ENCODE measurements at regions not wholly inside any gene's neighbourhood (a gene's known extent, or its start where the extent isn't known, plus 50 kb on each side); places are given as distances from the start of the nearest gene placed in this dataset.

GRCh38 chr3:74370342-74370741 lies 244.1 kb downstream of the CNTN3 start:
- in situ Hi-C loops (cut with HindIII; ENCODE audit: low sequenced_read_pairs): no loop called here
- DNase-seq (ENCODE audit: low spot score): no peak

- in situ Hi-C loops (cut with HindIII; ENCODE audit: low sequenced_read_pairs): no loop called here
- no peak for DNase-seq (ENCODE audit: low spot score)
Observed at GRCh38 chr3:74366331-74366730, 248.1 kb downstream of the CNTN3 start.

GRCh38 chr3:74363346-74363745 lies 251.1 kb downstream of the CNTN3 start:
- in situ Hi-C loops (cut with HindIII; ENCODE audit: low sequenced_read_pairs): no loop called here
- DNase-seq (ENCODE audit: low spot score): no peak

GRCh38 chr3:74360406-74360805 lies 254.1 kb downstream of the CNTN3 start:
- no peak for DNase-seq (ENCODE audit: low spot score)
- in situ Hi-C loops (cut with HindIII; ENCODE audit: low sequenced_read_pairs): no loop called here

GRCh38 chr3:74357881-74358280 lies 256.6 kb downstream of the CNTN3 start:
- no peak for DNase-seq (ENCODE audit: low spot score)
- in situ Hi-C loops (cut with HindIII; ENCODE audit: low sequenced_read_pairs): no loop called here

GRCh38 chr3:74353039-74353438 lies 261.4 kb downstream of the CNTN3 start:
- in situ Hi-C loops (cut with HindIII; ENCODE audit: low sequenced_read_pairs): no loop called here
- DNase-seq (ENCODE audit: low spot score): no peak

- in situ Hi-C loops (cut with HindIII; ENCODE audit: low sequenced_read_pairs): no loop called here
Observed at GRCh38 chr3:74352166-74352565, 262.3 kb downstream of the CNTN3 start.

GRCh38 chr3:74351213-74351612 lies 263.2 kb downstream of the CNTN3 start:
- DNase-seq (ENCODE audit: low spot score): peak; percentile 37
- in situ Hi-C loops (cut with HindIII; ENCODE audit: low sequenced_read_pairs): no loop called here

More at GRCh38 chr3:74352166-74352565, 262.3 kb downstream of the CNTN3 start:
- DNase-seq (ENCODE audit: low spot score): no peak

- in situ Hi-C loops (cut with HindIII; ENCODE audit: low sequenced_read_pairs): no loop called here
Observed at GRCh38 chr3:74349015-74349414, 265.4 kb downstream of the CNTN3 start.

GRCh38 chr3:74347563-74348268 lies 266.7 kb downstream of the CNTN3 start:
- DNase-seq (ENCODE audit: low spot score): no peak
- in situ Hi-C loops (cut with HindIII; ENCODE audit: low sequenced_read_pairs): no loop called here

More at GRCh38 chr3:74349015-74349414, 265.4 kb downstream of the CNTN3 start:
- DNase-seq (ENCODE audit: low spot score): no peak

GRCh38 chr3:74346896-74347295 lies 267.6 kb downstream of the CNTN3 start:
- in situ Hi-C loops (cut with HindIII; ENCODE audit: low sequenced_read_pairs): no loop called here
- DNase-seq (ENCODE audit: low spot score): no peak

- no peak for DNase-seq (ENCODE audit: low spot score)
- in situ Hi-C loops (cut with HindIII; ENCODE audit: low sequenced_read_pairs): no loop called here
Observed at GRCh38 chr3:74345701-74346100, 268.8 kb downstream of the CNTN3 start.

GRCh38 chr3:74344865-74345440 lies 269.5 kb downstream of the CNTN3 start:
- in situ Hi-C loops (cut with HindIII; ENCODE audit: low sequenced_read_pairs): no loop called here
- DNase-seq (ENCODE audit: low spot score): no peak

- in situ Hi-C loops (cut with HindIII; ENCODE audit: low sequenced_read_pairs): no loop called here
Observed at GRCh38 chr3:74343391-74343790, 271.1 kb downstream of the CNTN3 start.

GRCh38 chr3:74338998-74339397 lies 275.5 kb downstream of the CNTN3 start:
- in situ Hi-C loops (cut with HindIII; ENCODE audit: low sequenced_read_pairs): no loop called here
- DNase-seq (ENCODE audit: low spot score): no peak

More at GRCh38 chr3:74343391-74343790, 271.1 kb downstream of the CNTN3 start:
- no peak for DNase-seq (ENCODE audit: low spot score)

GRCh38 chr3:74332165-74332564 lies 282.3 kb downstream of the CNTN3 start:
- no peak for DNase-seq (ENCODE audit: low spot score)
- in situ Hi-C loops (cut with HindIII; ENCODE audit: low sequenced_read_pairs): no loop called here

- no peak for DNase-seq (ENCODE audit: low spot score)
- in situ Hi-C loops (cut with HindIII; ENCODE audit: low sequenced_read_pairs): no loop called here
Observed at GRCh38 chr3:74331711-74332110, 282.7 kb downstream of the CNTN3 start.

GRCh38 chr3:74329096-74329495 lies 285.4 kb downstream of the CNTN3 start:
- no peak for DNase-seq (ENCODE audit: low spot score)
- in situ Hi-C loops (cut with HindIII; ENCODE audit: low sequenced_read_pairs): no loop called here

- in situ Hi-C loops (cut with HindIII; ENCODE audit: low sequenced_read_pairs): no loop called here
- no peak for DNase-seq (ENCODE audit: low spot score)
Observed at GRCh38 chr3:74328435-74328834, 286.0 kb downstream of the CNTN3 start.

GRCh38 chr3:74315291-74315690 lies 299.2 kb downstream of the CNTN3 start:
- DNase-seq (ENCODE audit: low spot score): no peak
- in situ Hi-C loops (cut with HindIII; ENCODE audit: low sequenced_read_pairs): no loop called here

- DNase-seq (ENCODE audit: low spot score): no peak
- in situ Hi-C loops (cut with HindIII; ENCODE audit: low sequenced_read_pairs): no loop called here
Observed at GRCh38 chr3:74314696-74315095, 299.8 kb downstream of the CNTN3 start.

Measured in G401 (cell line).